A549 (cell line): ENCODE measurements at regions not wholly inside any gene's neighbourhood (a gene's known extent, or its start where the extent isn't known, plus 50 kb on each side); places are given as distances from the start of the nearest gene placed in this dataset.

ENCODE experiments used
- ATAC-seq, 2 experiments: fragments of 200-7000 bp in 1 of 2; fragments of >200 bp in 1 of 2; cut with Nextera tagmentation in 1 of 2; cut with Tn5 transposase in 1 of 2; 3 replicates each; pipeline versions ENCODE4 v1.8.0 to v1.9.1; 2018 to 2020; ENCODE audit warnings: mild to moderate bottlenecking in 1 of 2, moderate library complexity in 1 of 2
- CTCF ChIA-PET: fragments of 300-600 bp; sonication (Branson Sonifier 250); formaldehyde crosslinking; extraction: SDS; loops from one replicate; lab custom pipeline; 2021; ENCODE audit warnings: antibody characterized with exemption, inconsistent platforms; lab: Yijun Ruan, JAX
- POLR2A ChIA-PET: fragments of 350-600 bp; formaldehyde crosslinking; extraction: SDS; loops from one replicate; lab custom pipeline; 2021; ENCODE audit warnings: antibody characterized with exemption, inconsistent platforms; lab: Yijun Ruan, JAX
- DNase-seq, 2 experiments: peaks; one replicate each; pipeline versions ENCODE4 v3.0.0 to v3.0.0-alpha.2; 2011 to 2016; ENCODE audit warnings: low read depth in 1 of 2, low spot score in 1 of 2
- FAIRE-seq: peaks from 2 replicates; lab custom pipeline; 2011; peaks lifted over from hg19 to GRCh38; lab: Jason Lieb, UNC
- H3K27ac ChIP-seq, 2 experiments: fragments of >200 bp; sonication (Bioruptor Twin); formaldehyde crosslinking; 3 replicates each; pipeline ENCODE4 v1.5.1; 2016 to 2017
- H3K4me1 ChIP-seq: fragments of >200 bp; sonication (Bioruptor Twin); formaldehyde crosslinking; 3 replicates; pipeline ENCODE4 v1.6.1; 2016
- H3K4me2 ChIP-seq: fragments of >200 bp; sonication (Bioruptor Twin); formaldehyde crosslinking; 3 replicates; pipeline ENCODE4 v1.6.1; 2016
- H3K4me3 ChIP-seq: fragments of >200 bp; sonication (Bioruptor Twin); formaldehyde crosslinking; 3 replicates; pipeline ENCODE4 v1.5.1; 2016
- H3K9me3 ChIP-seq: fragments of >200 bp; sonication (Bioruptor Twin); formaldehyde crosslinking; 3 replicates; pipeline ENCODE4 v1.6.1; 2016
- BHLHE40 ChIP-seq: IDR thresholded peaks from 2 replicates; pipeline ENCODE4 v1.6.1; 2012; ENCODE audit warnings: low read depth, low read length, inconsistent platforms
- CHD4 ChIP-seq: fragments of 200-600 bp; sonication (generic); IDR thresholded peaks from 2 replicates; pipeline ENCODE4 v1.6.1; 2016; ENCODE audit warnings: antibody characterized with exemption, mild to moderate bottlenecking, borderline replicate concordance
- EHF ChIP-seq: fragments of 250-450 bp; sonication (Bioruptor Pico); IDR thresholded peaks from 2 replicates; pipeline ENCODE4 v1.5.0; 2020; ENCODE audit warnings: mild to moderate bottlenecking
- EP300 ChIP-seq, 2 experiments: fragments of >200 bp; sonication (Bioruptor Twin); formaldehyde crosslinking; IDR thresholded peaks; 2 replicates in 1 of 2; 3 replicates in 1 of 2; pipeline ENCODE4 v1.6.1; 2016 to 2017
- ESRRA ChIP-seq: fragments of 150-350 bp; IDR thresholded peaks from 2 replicates; pipeline ENCODE4 v1.6.1; 2014; ENCODE audit warnings: mild to moderate bottlenecking, low read length, borderline replicate concordance
- FOSB ChIP-seq: fragments of 250-450 bp; sonication (Bioruptor Pico); IDR thresholded peaks from 2 replicates; pipeline ENCODE4 v1.5.0; 2020; ENCODE audit warnings: mild to moderate bottlenecking, moderate library complexity
- FOSL2 ChIP-seq, 2 experiments: fragments of 450-650 bp in 1 of 2; fragments of >200 bp in 1 of 2; sonication (Bioruptor Twin) in 1 of 2; formaldehyde crosslinking; IDR thresholded peaks; 2 replicates each; pipeline versions ENCODE4 v1.5.0 to v1.6.1; 2016 to 2020; ENCODE audit warnings: mild to moderate bottlenecking in 1 of 2, moderate library complexity in 1 of 2
- GATA3 ChIP-seq: IDR thresholded peaks from 2 replicates; pipeline ENCODE4 v1.6.1; 2012; ENCODE audit warnings: borderline replicate concordance
- HDAC2 ChIP-seq: fragments of 200-600 bp; sonication (generic); IDR thresholded peaks from 2 replicates; pipeline ENCODE4 v1.6.1; 2016
- HOXA7 ChIP-seq: fragments of 250-450 bp; sonication (Bioruptor Pico); IDR thresholded peaks from 2 replicates; pipeline ENCODE4 v1.5.0; 2020; ENCODE audit warnings: mild to moderate bottlenecking, moderate library complexity
- HOXB5 ChIP-seq: fragments of 250-450 bp; sonication (Bioruptor Pico); IDR thresholded peaks from 2 replicates; pipeline ENCODE4 v1.5.0; 2020; ENCODE audit warnings: mild to moderate bottlenecking, moderate library complexity
- JUNB ChIP-seq: fragments of >200 bp; sonication (Bioruptor Twin); formaldehyde crosslinking; IDR thresholded peaks from 2 replicates; pipeline ENCODE4 v1.6.1; 2016
- KDM1A ChIP-seq: fragments of 200-600 bp; sonication (generic); IDR thresholded peaks from 2 replicates; pipeline ENCODE4 v1.6.1; 2016; ENCODE audit warnings: low read depth, mild to moderate bottlenecking
- KDM5A ChIP-seq: fragments of 200-600 bp; sonication (generic); IDR thresholded peaks from 2 replicates; pipeline ENCODE4 v1.6.1; 2016; ENCODE audit warnings: antibody characterized with exemption, mild to moderate bottlenecking
- MYC ChIP-seq: IDR thresholded peaks from 2 replicates; pipeline ENCODE4 v1.6.1; 2012; ENCODE audit warnings: mild to moderate bottlenecking, inconsistent platforms, low read length, improper control_type of control experiment, borderline replicate concordance
- NFE2L2 ChIP-seq: fragments of 150-350 bp; conservative IDR thresholded peaks from 2 replicates; pipeline ENCODE4 v1.6.1; 2014; ENCODE audit warnings: low read length
- NPAS2 ChIP-seq: fragments of 250-450 bp; sonication (Bioruptor Pico); IDR thresholded peaks from 2 replicates; pipeline ENCODE4 v1.8.0; 2022; ENCODE audit warnings: mild to moderate bottlenecking, moderate library complexity, borderline replicate concordance
- NR3C1 ChIP-seq: fragments of >200 bp; sonication (Bioruptor Twin); formaldehyde crosslinking; IDR thresholded peaks from 3 replicates; pipeline ENCODE4 v1.6.1; 2017
- POLR2A ChIP-seq: IDR thresholded peaks from 2 replicates; pipeline ENCODE4 v1.6.1; 2012; ENCODE audit warnings: mild to moderate bottlenecking, low read length
- RNF2 ChIP-seq: fragments of 200-600 bp; sonication (generic); IDR thresholded peaks from 2 replicates; pipeline ENCODE4 v1.6.1; 2016; ENCODE audit warnings: low read depth, mild to moderate bottlenecking, antibody characterized with exemption, moderate library complexity, borderline replicate concordance
- SMC3 ChIP-seq: fragments of >200 bp; sonication (Bioruptor Twin); formaldehyde crosslinking; IDR thresholded peaks from 3 replicates; pipeline ENCODE4 v1.6.1; 2018; ENCODE audit warnings: inconsistent platforms
- SREBF2 ChIP-seq: fragments of 450-650 bp; IDR thresholded peaks from 2 replicates; pipeline ENCODE4 v1.6.1; 2014; ENCODE audit warnings: mild to moderate bottlenecking, moderate library complexity
- ZFP36 ChIP-seq: fragments of 450-650 bp; IDR thresholded peaks from 2 replicates; pipeline ENCODE4 v1.6.1; 2014; ENCODE audit warnings: borderline replicate concordance; ENCODE audit not compliant: partially characterized antibody
- ZNF302 ChIP-seq: fragments of 250-450 bp; sonication (Bioruptor Pico); IDR thresholded peaks from 2 replicates; pipeline ENCODE4 v1.9.0; 2021; ENCODE audit warnings: inconsistent platforms, mild to moderate bottlenecking, moderate library complexity
- ZSCAN20 ChIP-seq: fragments of 250-450 bp; sonication (Bioruptor Pico); IDR thresholded peaks from 2 replicates; pipeline ENCODE4 v1.8.0; 2022; ENCODE audit warnings: mild to moderate bottlenecking, moderate library complexity
- WGBS: methylation state at CpG from one replicate; pipeline ENCODE4 v1.1.6; 2017; ENCODE audit errors: missing lambda C conversion rate; 5-methylcytosine and 5-hydroxymethylcytosine counted together
- TF ChIP-seq, protein P1 (sequence below): fragments of >200 bp; sonication (Bioruptor Twin); formaldehyde crosslinking; IDR thresholded peaks from 3 replicates; pipeline ENCODE4 v1.6.1; 2016
- TF ChIP-seq, protein P2 (sequence below): fragments of 200-600 bp; sonication (generic); IDR thresholded peaks from 2 replicates; pipeline ENCODE4 v1.6.1; 2016; ENCODE audit warnings: antibody characterized with exemption, mild to moderate bottlenecking, moderate library complexity

DNA sequence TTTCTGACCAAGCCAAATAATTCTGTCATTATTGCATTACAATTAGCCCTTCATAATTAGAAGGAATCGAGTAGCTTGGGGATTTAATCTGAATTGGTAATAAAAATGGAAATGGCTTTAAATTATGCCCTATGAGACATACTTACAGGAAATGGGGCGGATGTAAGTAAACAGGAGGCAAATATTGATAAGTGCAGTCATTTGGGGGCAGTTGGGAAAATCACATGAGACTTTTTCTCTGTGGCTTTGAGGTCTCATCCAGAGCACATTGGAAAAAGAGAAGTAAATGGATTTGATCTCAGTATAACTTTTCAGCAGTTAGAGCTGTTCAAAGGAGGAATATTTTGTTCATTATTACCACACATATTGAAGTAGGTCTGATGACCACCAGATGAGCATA, 307.8 kb upstream of the POM121L12 start:
- ChIA-PET CTCF (no interaction called here), POLR2A (no interaction called here)
- H3K4me1 ChIP-seq: no peaks in the 10 kb centered on the region
- TF ChIP-seq NR3C1 (no peak), FOSL2 (IDR thresholded peaks at IDR 0.05) (no peak), FOSL2 (CRISPR knock-in tag; IDR thresholded peaks at IDR 0.05) (no peak), FOSB (CRISPR knock-in tag) (no peak), NPAS2 (CRISPR knock-in tag) (no peak), SMC3 (no peak), ESRRA (no peak), GATA3 (no peak), MYC (no peak), POLR2A (no peak), BHLHE40 (no peak), HOXB5 (CRISPR knock-in tag) (no peak), HDAC2 (no peak), CHD4 (no peak), NFE2L2 (no peak), SREBF2 (no peak), EHF (no peak), ZSCAN20 (CRISPR knock-in tag) (no peak), HOXA7 (no peak)
- TF ChIP-seq, protein P1, sequence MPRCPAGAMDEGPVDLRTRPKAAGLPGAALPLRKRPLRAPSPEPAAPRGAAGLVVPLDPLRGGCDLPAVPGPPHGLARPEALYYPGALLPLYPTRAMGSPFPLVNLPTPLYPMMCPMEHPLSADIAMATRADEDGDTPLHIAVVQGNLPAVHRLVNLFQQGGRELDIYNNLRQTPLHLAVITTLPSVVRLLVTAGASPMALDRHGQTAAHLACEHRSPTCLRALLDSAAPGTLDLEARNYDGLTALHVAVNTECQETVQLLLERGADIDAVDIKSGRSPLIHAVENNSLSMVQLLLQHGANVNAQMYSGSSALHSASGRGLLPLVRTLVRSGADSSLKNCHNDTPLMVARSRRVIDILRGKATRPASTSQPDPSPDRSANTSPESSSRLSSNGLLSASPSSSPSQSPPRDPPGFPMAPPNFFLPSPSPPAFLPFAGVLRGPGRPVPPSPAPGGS: no peak
- TF ChIP-seq, protein P2, sequence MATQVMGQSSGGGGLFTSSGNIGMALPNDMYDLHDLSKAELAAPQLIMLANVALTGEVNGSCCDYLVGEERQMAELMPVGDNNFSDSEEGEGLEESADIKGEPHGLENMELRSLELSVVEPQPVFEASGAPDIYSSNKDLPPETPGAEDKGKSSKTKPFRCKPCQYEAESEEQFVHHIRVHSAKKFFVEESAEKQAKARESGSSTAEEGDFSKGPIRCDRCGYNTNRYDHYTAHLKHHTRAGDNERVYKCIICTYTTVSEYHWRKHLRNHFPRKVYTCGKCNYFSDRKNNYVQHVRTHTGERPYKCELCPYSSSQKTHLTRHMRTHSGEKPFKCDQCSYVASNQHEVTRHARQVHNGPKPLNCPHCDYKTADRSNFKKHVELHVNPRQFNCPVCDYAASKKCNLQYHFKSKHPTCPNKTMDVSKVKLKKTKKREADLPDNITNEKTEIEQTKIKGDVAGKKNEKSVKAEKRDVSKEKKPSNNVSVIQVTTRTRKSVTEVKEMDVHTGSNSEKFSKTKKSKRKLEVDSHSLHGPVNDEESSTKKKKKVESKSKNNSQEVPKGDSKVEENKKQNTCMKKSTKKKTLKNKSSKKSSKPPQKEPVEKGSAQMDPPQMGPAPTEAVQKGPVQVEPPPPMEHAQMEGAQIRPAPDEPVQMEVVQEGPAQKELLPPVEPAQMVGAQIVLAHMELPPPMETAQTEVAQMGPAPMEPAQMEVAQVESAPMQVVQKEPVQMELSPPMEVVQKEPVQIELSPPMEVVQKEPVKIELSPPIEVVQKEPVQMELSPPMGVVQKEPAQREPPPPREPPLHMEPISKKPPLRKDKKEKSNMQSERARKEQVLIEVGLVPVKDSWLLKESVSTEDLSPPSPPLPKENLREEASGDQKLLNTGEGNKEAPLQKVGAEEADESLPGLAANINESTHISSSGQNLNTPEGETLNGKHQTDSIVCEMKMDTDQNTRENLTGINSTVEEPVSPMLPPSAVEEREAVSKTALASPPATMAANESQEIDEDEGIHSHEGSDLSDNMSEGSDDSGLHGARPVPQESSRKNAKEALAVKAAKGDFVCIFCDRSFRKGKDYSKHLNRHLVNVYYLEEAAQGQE: no peak
- WGBS: 2% methylated on average over 2 of the region's 2 CpGs
- ATAC-seq: no peak
- FAIRE-seq: no peak
- H3K4me3 ChIP-seq: no peak overlapping the region
- DNase-seq: no peak
- no peak overlapping the region for H3K27ac ChIP-seq
- H3K9me3 ChIP-seq: no peaks in the 10 kb centered on the region
- no peak overlapping the region for H3K4me2 ChIP-seq

DNA sequence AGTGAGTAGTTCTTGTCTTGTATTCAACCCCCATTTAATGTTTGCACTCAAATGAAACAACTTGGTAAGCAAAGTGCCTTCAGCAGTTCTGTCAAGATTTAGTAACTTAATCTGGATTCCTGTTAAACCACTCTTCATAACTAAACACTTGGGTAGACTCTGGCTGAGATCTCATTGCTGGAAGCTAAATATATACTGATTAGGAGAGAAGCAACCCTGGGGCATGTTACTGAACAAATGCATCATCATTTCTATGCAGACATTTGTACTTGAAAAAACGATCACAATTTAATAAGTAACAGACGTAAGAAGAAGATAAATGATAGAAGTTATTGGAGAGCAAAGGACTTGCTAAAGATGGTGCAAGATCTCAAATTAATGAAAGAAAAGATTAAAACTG, 308.4 kb upstream of the POM121L12 start:
- POLR2A ChIA-PET: no interaction called here
- FAIRE-seq (no peak), DNase-seq (no peak), ATAC-seq (no peak)
- no peaks in the 10 kb centered on the region for H3K4me1 ChIP-seq
- H3K9me3 ChIP-seq: no peaks in the 10 kb centered on the region
- WGBS: 5% methylated on average over 2 of the region's 2 CpGs
- TF ChIP-seq ZFP36: no peak
- no peak for TF ChIP-seq KDM1A
- TF ChIP-seq RNF2: no peak
- TF ChIP-seq EP300 (IDR thresholded peaks at IDR 0.05): no peak
- no peak for TF ChIP-seq ZNF302 (CRISPR knock-in tag)
- no peak for TF ChIP-seq JUNB
- no peak for TF ChIP-seq KDM5A
- no peak overlapping the region for H3K4me2 ChIP-seq
- no peak overlapping the region for H3K27ac ChIP-seq
- H3K4me3 ChIP-seq: no peak overlapping the region
- CTCF ChIA-PET: no interaction called here
